SK-N-SH (cell line): ENCODE measurements at regions not wholly inside any gene's neighbourhood (a gene's known extent, or its start where the extent isn't known, plus 50 kb on each side); places are given as distances from the start of the nearest gene placed in this dataset.

Experiments
- CTCF ChIA-PET: fragments of 300-600, 350-600 bp; formaldehyde crosslinking; extraction: SDS; loops from one replicate; lab custom pipeline; 2021; lab: Yijun Ruan, JAX
- POLR2A ChIA-PET: fragments of 350-600 bp; sonication (Branson Sonifier 250); formaldehyde crosslinking; extraction: SDS; loops from one replicate; lab custom pipeline; 2020; ENCODE audit warnings: antibody characterized with exemption, inconsistent platforms; lab: Yijun Ruan, JAX
- DNase-seq: peaks from one replicate; pipeline ENCODE4 v3.0.0; 2012
- H2AFZ ChIP-seq: fragments of 200-600 bp; sonication (generic); 2 replicates; pipeline ENCODE4 v1.8.1; 2016; ENCODE audit warnings: antibody characterized with exemption, mild to moderate bottlenecking, low read depth
- H3F3A ChIP-seq: fragments of 200-600 bp; sonication (generic); replicated peaks from 2 replicates; pipeline ENCODE3; 2016; ENCODE audit warnings: antibody characterized with exemption, mild to moderate bottlenecking; ENCODE audit not compliant: insufficient read depth
- H3K27ac ChIP-seq, 2 experiments: fragments of 200-500 bp in 1 of 2; fragments of 200-600 bp in 1 of 2; sonication (Bioruptor generic) in 1 of 2; sonication (generic), shearing (Covaris generic) in 1 of 2; 2 replicates each; pipeline versions ENCODE4 v1.5.1 to v1.6.1; 2014 to 2016; ENCODE audit warnings: low read depth in 2 of 2, inconsistent platforms in 1 of 2, low read length in 1 of 2, mild to moderate bottlenecking in 1 of 2, mixed read lengths in 1 of 2
- H3K27me3 ChIP-seq: fragments of 200-600 bp; sonication (generic), shearing (Covaris generic); 2 replicates; pipeline ENCODE4 v1.6.1; 2016; ENCODE audit warnings: mixed run types; ENCODE audit not compliant: insufficient read depth
- H3K36me3 ChIP-seq, 2 experiments: fragments of 200-500 bp in 1 of 2; fragments of 200-600 bp in 1 of 2; sonication (Bioruptor generic) in 1 of 2; sonication (generic) in 1 of 2; replicated peaks in 1 of 2; 2 replicates each; pipeline versions ENCODE3 to v1.5.1; 2014 to 2016; ENCODE audit warnings: low read length in 1 of 2, mild to moderate bottlenecking in 1 of 2; ENCODE audit not compliant: insufficient read depth in 2 of 2, control insufficient read depth in 1 of 2
- H3K4me1 ChIP-seq, 2 experiments: fragments of 200-500 bp in 1 of 2; fragments of 200-600 bp in 1 of 2; sonication (Bioruptor generic) in 1 of 2; sonication (generic), shearing (Covaris generic) in 1 of 2; 2 replicates each; pipeline versions ENCODE4 v1.5.1 to v1.6.1; 2014 to 2016; ENCODE audit warnings: low read depth in 1 of 2, low read length in 1 of 2, mixed run types in 1 of 2; ENCODE audit not compliant: insufficient read depth in 2 of 2, control insufficient read depth in 1 of 2
- H3K4me2 ChIP-seq: fragments of 200-600 bp; sonication (generic), shearing (Covaris generic); 2 replicates; pipeline ENCODE4 v1.6.1; 2017; ENCODE audit warnings: mixed run types
- H3K4me3 ChIP-seq, 2 experiments: fragments of 200-500 bp in 1 of 2; fragments of 200-600 bp in 1 of 2; sonication (Bioruptor generic) in 1 of 2; sonication (generic), shearing (Covaris generic) in 1 of 2; 2 replicates each; pipeline versions ENCODE4 v1.5.1 to v1.8.1; 2014 to 2016; ENCODE audit warnings: low read depth in 2 of 2, inconsistent platforms in 1 of 2, low read length in 1 of 2, mild to moderate bottlenecking in 1 of 2, mixed read lengths in 1 of 2, moderate library complexity in 1 of 2
- H3K79me2 ChIP-seq: fragments of 200-600 bp; sonication (generic); 2 replicates; pipeline ENCODE4 v1.8.1; 2017; ENCODE audit warnings: mild to moderate bottlenecking; ENCODE audit not compliant: insufficient read depth
- H3K9ac ChIP-seq: fragments of 200-600 bp; sonication (generic); 2 replicates; pipeline ENCODE4 v1.6.1; 2017; ENCODE audit warnings: mixed run types
- H3K9me2 ChIP-seq: fragments of 200-600 bp; sonication (generic); 2 replicates; pipeline ENCODE4 v1.6.1; 2017; ENCODE audit warnings: mixed run types
- H3K9me3 ChIP-seq: fragments of 200-600 bp; sonication (generic); 2 replicates; pipeline ENCODE4 v1.6.1; 2017; ENCODE audit warnings: mixed run types, mild to moderate bottlenecking, moderate library complexity
- H4K20me1 ChIP-seq: fragments of 200-600 bp; sonication (generic); 2 replicates; pipeline ENCODE4 v1.6.1; 2017; ENCODE audit warnings: mild to moderate bottlenecking, mixed run types; ENCODE audit not compliant: insufficient read depth
- CHD2 ChIP-seq: fragments of 150-350 bp; IDR thresholded peaks from 2 replicates; pipeline ENCODE4 v1.6.1; 2018; ENCODE audit warnings: low read length; ENCODE audit not compliant: partially characterized antibody
- EZH2phosphoT487 ChIP-seq: fragments of 200-600 bp; sonication (generic); IDR thresholded peaks from 2 replicates; pipeline ENCODE4 v1.6.1; 2017; ENCODE audit warnings: low read depth, mixed run types, mild to moderate bottlenecking, antibody characterized with exemption, moderate library complexity, borderline replicate concordance
- FOSL2 ChIP-seq: IDR thresholded peaks from 2 replicates; pipeline ENCODE4 v1.4.0; 2012; ENCODE audit warnings: low read depth, mild to moderate bottlenecking, moderate library complexity, borderline replicate concordance
- GABPA ChIP-seq: IDR thresholded peaks from 2 replicates; pipeline ENCODE4 v1.4.0; 2012; ENCODE audit warnings: low read depth, mild to moderate bottlenecking
- GATA2 ChIP-seq: sonication (generic); formaldehyde crosslinking; IDR thresholded peaks from 2 replicates; pipeline ENCODE4 v1.5.0; 2020; ENCODE audit warnings: mild to moderate bottlenecking, missing genetic modification reagents
- JUND ChIP-seq: IDR thresholded peaks from 2 replicates; pipeline ENCODE4 v1.4.0; 2012
- MEF2A ChIP-seq: IDR thresholded peaks from 2 replicates; pipeline ENCODE4 v1.4.0; 2012; ENCODE audit warnings: low read depth, borderline replicate concordance
- NFIC ChIP-seq: IDR thresholded peaks from 2 replicates; pipeline ENCODE4 v1.4.0; 2012; ENCODE audit warnings: borderline replicate concordance
- RAD21 ChIP-seq: IDR thresholded peaks from 2 replicates; pipeline ENCODE4 v1.6.1; 2012; ENCODE audit warnings: mild to moderate bottlenecking, low read length
- RCOR1 ChIP-seq: fragments of 150-350 bp; IDR thresholded peaks from 2 replicates; pipeline ENCODE4 v1.6.1; 2017; ENCODE audit warnings: antibody characterized with exemption, low read length
- RFX5 ChIP-seq: IDR thresholded peaks from 2 replicates; pipeline ENCODE4 v1.6.1; 2012; ENCODE audit warnings: mild to moderate bottlenecking, improper control_type of control experiment, low read length
- TCF12 ChIP-seq: IDR thresholded peaks from 2 replicates; pipeline ENCODE4 v1.4.0; 2012
- YY1 ChIP-seq: IDR thresholded peaks from 2 replicates; pipeline ENCODE4 v1.4.0; 2012; ENCODE audit warnings: low read depth, mild to moderate bottlenecking
- WGBS: methylation state at CpG from one replicate; pipeline ENCODE4 v1.1.6; 2017; ENCODE audit warnings: low lambda C conversion rate; 5-methylcytosine and 5-hydroxymethylcytosine counted together
- TF ChIP-seq, protein P1 (sequence below): IDR thresholded peaks from 2 replicates; pipeline ENCODE4 v1.4.0; 2012; ENCODE audit warnings: low read depth
- TF ChIP-seq, protein P2 (sequence below): fragments of 200-600 bp; sonication (generic); IDR thresholded peaks from 2 replicates; pipeline ENCODE4 v1.6.1; 2017; ENCODE audit warnings: antibody characterized with exemption, mild to moderate bottlenecking, moderate library complexity
- TF ChIP-seq, protein P3 (sequence below): fragments of 150-350 bp; IDR thresholded peaks from 2 replicates; pipeline ENCODE4 v1.6.1; 2016; ENCODE audit warnings: mild to moderate bottlenecking, low read depth, low read length
- TF ChIP-seq, protein P4 (sequence below): IDR thresholded peaks from 2 replicates; pipeline ENCODE4 v1.4.0; 2012; ENCODE audit warnings: low read depth, borderline replicate concordance

DNA sequence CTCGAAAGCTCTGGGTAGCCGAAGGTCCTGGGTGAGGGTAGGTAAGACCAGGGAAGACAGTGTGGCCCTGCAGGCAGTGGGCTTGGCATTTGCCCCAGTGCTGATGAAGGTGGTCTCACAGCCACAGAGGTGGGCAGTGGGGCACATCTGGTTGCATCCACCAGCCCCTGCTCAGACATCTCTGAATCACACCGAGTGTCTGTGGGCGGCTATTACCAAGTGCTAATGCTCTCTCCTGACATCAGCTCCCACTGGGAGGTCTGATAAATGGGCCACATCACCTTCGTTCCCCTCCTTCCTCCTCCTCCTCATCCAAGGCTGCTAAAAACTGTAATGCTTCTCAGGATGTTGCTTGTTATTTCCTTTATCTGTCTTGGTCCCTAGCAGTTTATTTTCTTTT is 330.9 kb upstream of the COBL start:
- no peaks in the 10 kb centered on the region for H3K9me2 ChIP-seq
- no peaks in the 10 kb centered on the region for H3K36me3 ChIP-seq
- TF ChIP-seq, protein P1, sequence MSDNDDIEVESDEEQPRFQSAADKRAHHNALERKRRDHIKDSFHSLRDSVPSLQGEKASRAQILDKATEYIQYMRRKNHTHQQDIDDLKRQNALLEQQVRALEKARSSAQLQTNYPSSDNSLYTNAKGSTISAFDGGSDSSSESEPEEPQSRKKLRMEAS = no peak
- TF ChIP-seq JUND (no peak), GATA2 (CRISPR knock-in tag) (no peak), FOSL2 (no peak), RCOR1 (no peak), TCF12 (no peak), RFX5 (no peak), RAD21 (no peak), CHD2 (no peak), EZH2phosphoT487 (no peak), GABPA (no peak), NFIC (no peak), YY1 (no peak), MEF2A (no peak)
- TF ChIP-seq, protein P2, sequence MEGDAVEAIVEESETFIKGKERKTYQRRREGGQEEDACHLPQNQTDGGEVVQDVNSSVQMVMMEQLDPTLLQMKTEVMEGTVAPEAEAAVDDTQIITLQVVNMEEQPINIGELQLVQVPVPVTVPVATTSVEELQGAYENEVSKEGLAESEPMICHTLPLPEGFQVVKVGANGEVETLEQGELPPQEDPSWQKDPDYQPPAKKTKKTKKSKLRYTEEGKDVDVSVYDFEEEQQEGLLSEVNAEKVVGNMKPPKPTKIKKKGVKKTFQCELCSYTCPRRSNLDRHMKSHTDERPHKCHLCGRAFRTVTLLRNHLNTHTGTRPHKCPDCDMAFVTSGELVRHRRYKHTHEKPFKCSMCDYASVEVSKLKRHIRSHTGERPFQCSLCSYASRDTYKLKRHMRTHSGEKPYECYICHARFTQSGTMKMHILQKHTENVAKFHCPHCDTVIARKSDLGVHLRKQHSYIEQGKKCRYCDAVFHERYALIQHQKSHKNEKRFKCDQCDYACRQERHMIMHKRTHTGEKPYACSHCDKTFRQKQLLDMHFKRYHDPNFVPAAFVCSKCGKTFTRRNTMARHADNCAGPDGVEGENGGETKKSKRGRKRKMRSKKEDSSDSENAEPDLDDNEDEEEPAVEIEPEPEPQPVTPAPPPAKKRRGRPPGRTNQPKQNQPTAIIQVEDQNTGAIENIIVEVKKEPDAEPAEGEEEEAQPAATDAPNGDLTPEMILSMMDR = no peak
- TF ChIP-seq, protein P3, sequence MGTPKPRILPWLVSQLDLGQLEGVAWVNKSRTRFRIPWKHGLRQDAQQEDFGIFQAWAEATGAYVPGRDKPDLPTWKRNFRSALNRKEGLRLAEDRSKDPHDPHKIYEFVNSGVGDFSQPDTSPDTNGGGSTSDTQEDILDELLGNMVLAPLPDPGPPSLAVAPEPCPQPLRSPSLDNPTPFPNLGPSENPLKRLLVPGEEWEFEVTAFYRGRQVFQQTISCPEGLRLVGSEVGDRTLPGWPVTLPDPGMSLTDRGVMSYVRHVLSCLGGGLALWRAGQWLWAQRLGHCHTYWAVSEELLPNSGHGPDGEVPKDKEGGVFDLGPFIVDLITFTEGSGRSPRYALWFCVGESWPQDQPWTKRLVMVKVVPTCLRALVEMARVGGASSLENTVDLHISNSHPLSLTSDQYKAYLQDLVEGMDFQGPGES = no peak
- TF ChIP-seq, protein P4, sequence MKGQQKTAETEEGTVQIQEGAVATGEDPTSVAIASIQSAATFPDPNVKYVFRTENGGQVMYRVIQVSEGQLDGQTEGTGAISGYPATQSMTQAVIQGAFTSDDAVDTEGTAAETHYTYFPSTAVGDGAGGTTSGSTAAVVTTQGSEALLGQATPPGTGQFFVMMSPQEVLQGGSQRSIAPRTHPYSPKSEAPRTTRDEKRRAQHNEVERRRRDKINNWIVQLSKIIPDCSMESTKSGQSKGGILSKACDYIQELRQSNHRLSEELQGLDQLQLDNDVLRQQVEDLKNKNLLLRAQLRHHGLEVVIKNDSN = no peak
- no peaks in the 10 kb centered on the region; a peak in 1 of 4 replicates for H3K4me1 ChIP-seq
- no peak overlapping the region for H3K9ac ChIP-seq
- 19% methylated on average over 4 of the region's 5 CpGs for WGBS
- no peaks in the 10 kb centered on the region for H3F3A ChIP-seq
- no peaks in the 10 kb centered on the region for H4K20me1 ChIP-seq
- H3K79me2 ChIP-seq = no peaks in the 10 kb centered on the region
- H3K9me3 ChIP-seq = no peaks in the 10 kb centered on the region; the same call in 1 of the 2 replicates
- no peak overlapping the region for H3K4me2 ChIP-seq
- no peak overlapping the region for H3K4me3 ChIP-seq
- ChIA-PET CTCF (interaction anchor here (1.0 kb wide), 1 partner anchor 217 kb away, joined by 3 read pairs; no protein-coding TSS in a partner anchor), POLR2A (no interaction called here)
- H2AFZ ChIP-seq = no peak overlapping the region
- no peak for DNase-seq
- no peaks in the 10 kb centered on the region for H3K27me3 ChIP-seq
- H3K27ac ChIP-seq = no peak overlapping the region
